A673 (cell line): ENCODE measurements at regions not wholly inside any gene's neighbourhood (a gene's known extent, or its start where the extent isn't known, plus 50 kb on each side); places are given as distances from the start of the nearest gene placed in this dataset.

ENCODE experiments used
- BruUV-seq: library from RNA; stranded (reverse); fragments of 400-500 nt; replicated peaks from 2 replicates; lab custom pipeline; 2021; lab: Mats Ljungman, UMichigan
- CTCF ChIA-PET: fragments of 300-600 bp; sonication (Branson Sonifier 250); formaldehyde crosslinking; loops from one replicate; lab custom pipeline; 2022; ENCODE audit warnings: antibody characterized with exemption; lab: Charles Lee
- POLR2A ChIA-PET: fragments of 300-600 bp; sonication (Branson Sonifier 250); formaldehyde crosslinking; loops from one replicate; lab custom pipeline; 2022; ENCODE audit warnings: antibody characterized with exemption; ENCODE audit not compliant: low non-redundant PET; lab: Charles Lee
- DNase-seq: peaks from one replicate; pipeline ENCODE4 v3.0.0-alpha.2; 2015; ENCODE audit warnings: low spot score
- H3K27ac ChIP-seq: fragments of 200-600 bp; sonication (generic); 2 replicates; pipeline ENCODE4 v1.5.1; 2016; ENCODE audit warnings: mixed run types, low read depth, mild to moderate bottlenecking, mixed read lengths, antibody characterized with exemption, low read length; ENCODE audit not compliant: poor library complexity, severe bottlenecking
- H3K27me3 ChIP-seq: fragments of 200-600 bp; sonication (generic); replicated peaks from 2 replicates; pipeline ENCODE4 v1.6.1; 2017; ENCODE audit warnings: mixed run types, low read depth, mild to moderate bottlenecking, mixed read lengths, antibody characterized with exemption, low read length; ENCODE audit not compliant: insufficient read depth, poor library complexity
- H3K36me3 ChIP-seq: fragments of 200-600 bp; sonication (generic); 2 replicates; pipeline ENCODE4 v1.6.1; 2016; ENCODE audit warnings: mixed run types, mild to moderate bottlenecking, mixed read lengths, antibody characterized with exemption, low read length; ENCODE audit not compliant: insufficient read depth, poor library complexity, severe bottlenecking
- H3K4me1 ChIP-seq: fragments of 200-600 bp; sonication (generic); 2 replicates; pipeline ENCODE4 v1.6.1; 2017; ENCODE audit warnings: mixed run types, mild to moderate bottlenecking, mixed read lengths, antibody characterized with exemption, low read length; ENCODE audit not compliant: insufficient read depth, poor library complexity, severe bottlenecking
- H3K4me3 ChIP-seq: fragments of 200-600 bp; sonication (generic); 2 replicates; pipeline ENCODE4 v1.5.1; 2016; ENCODE audit warnings: low read depth, mixed run types, mild to moderate bottlenecking, mixed read lengths, low read length; ENCODE audit not compliant: poor library complexity, severe bottlenecking
- H3K9me3 ChIP-seq: fragments of 200-600 bp; sonication (generic); 2 replicates; pipeline ENCODE4 v1.6.1; 2016; ENCODE audit warnings: mixed run types, low read depth, mild to moderate bottlenecking, mixed read lengths, antibody characterized with exemption, low read length; ENCODE audit not compliant: poor library complexity, severe bottlenecking
- CTCF ChIP-seq: fragments of 300-800, 200-600 bp; sonication (generic); conservative IDR thresholded peaks from 2 replicates; pipeline ENCODE4 v1.5.1; 2017; ENCODE audit warnings: low read depth, mild to moderate bottlenecking, antibody characterized with exemption, low read length, moderate library complexity, mixed read lengths
- EZH2 ChIP-seq: fragments of 200-600 bp; sonication (generic); IDR thresholded peaks from 2 replicates; pipeline ENCODE4 v1.6.1; 2017; ENCODE audit warnings: borderline replicate concordance, low read depth, mild to moderate bottlenecking, mixed read lengths, antibody characterized with exemption, low read length; ENCODE audit not compliant: poor library complexity, severe bottlenecking
- intact Hi-C: fragments of 100-400 bp; cut with micrococcal nuclease; formaldehyde crosslinking; loops from one replicate; pipeline ENCODE4 v1.10.0; 2022; ENCODE audit not compliant: unreplicated experiment

- intact Hi-C loops = no loop called here
- H3K36me3 ChIP-seq = no peaks in the 10 kb centered on the region
- no peak overlapping the region for H3K4me3 ChIP-seq
- H3K4me1 ChIP-seq = no peaks in the 10 kb centered on the region
- H3K27me3 ChIP-seq = no peaks in the 10 kb centered on the region
- ChIA-PET POLR2A (no interaction called here), CTCF (no interaction called here)
- TF ChIP-seq EZH2 (no peak), CTCF (no peak)
- no peak overlapping the region for H3K27ac ChIP-seq
- no TSS peak for BruUV-seq
- no peak for DNase-seq
- H3K9me3 ChIP-seq = no peaks in the 10 kb centered on the region
Observed at GRCh38 chr2:16059393-16060016, 119.2 kb downstream of the MYCN start.

- H3K27me3 ChIP-seq = no peaks in the 10 kb centered on the region
- H3K36me3 ChIP-seq = no peaks in the 10 kb centered on the region
- CTCF ChIA-PET = no interaction called here
- H3K27ac ChIP-seq = no peak overlapping the region
- DNase-seq = no peak
- intact Hi-C loops = no loop called here
- POLR2A ChIA-PET = no interaction called here
- no peaks in the 10 kb centered on the region for H3K4me1 ChIP-seq
- no peaks in the 10 kb centered on the region for H3K9me3 ChIP-seq
- TF ChIP-seq CTCF (no peak), EZH2 (no peak)
- no peak overlapping the region for H3K4me3 ChIP-seq
- BruUV-seq = no TSS peak
Observed at GRCh38 chr2:16058747-16059358, 118.5 kb downstream of the MYCN start.

GRCh38 chr2:16058256-16058655, 117.9 kb downstream of the MYCN start:
- intact Hi-C loops = no loop called here
- DNase-seq = no peak
- BruUV-seq = no TSS peak
- CTCF ChIA-PET = no interaction called here
- TF ChIP-seq EZH2 (no peak), CTCF (no peak)
- no peak overlapping the region for H3K27ac ChIP-seq
- POLR2A ChIA-PET = no interaction called here
- H3K9me3 ChIP-seq = no peaks in the 10 kb centered on the region
- H3K36me3 ChIP-seq = no peaks in the 10 kb centered on the region
- H3K27me3 ChIP-seq = no peaks in the 10 kb centered on the region
- H3K4me1 ChIP-seq = no peaks in the 10 kb centered on the region
- no peak overlapping the region for H3K4me3 ChIP-seq
